VCaP (cell line): ENCODE measurements at regions not wholly inside any gene's neighbourhood (a gene's known extent, or its start where the extent isn't known, plus 50 kb on each side); places are given as distances from the start of the nearest gene placed in this dataset.
"Not testable (repeated sequence)": the region's sequence is repeated elsewhere in the genome, so short reads cannot be mapped to it uniquely, and the experiment has no call there.

ENCODE experiments used
- H3K27ac ChIP-seq: fragments of 450-650 bp; 2 replicates; pipeline ENCODE4 v1.5.1; 2017
- TF ChIP-seq, protein P1 (sequence below): fragments of 450-650 bp; conservative IDR thresholded peaks from 2 replicates; pipeline ENCODE4 v1.5.1; 2017; ENCODE audit warnings: mild to moderate bottlenecking, moderate library complexity

DNA sequence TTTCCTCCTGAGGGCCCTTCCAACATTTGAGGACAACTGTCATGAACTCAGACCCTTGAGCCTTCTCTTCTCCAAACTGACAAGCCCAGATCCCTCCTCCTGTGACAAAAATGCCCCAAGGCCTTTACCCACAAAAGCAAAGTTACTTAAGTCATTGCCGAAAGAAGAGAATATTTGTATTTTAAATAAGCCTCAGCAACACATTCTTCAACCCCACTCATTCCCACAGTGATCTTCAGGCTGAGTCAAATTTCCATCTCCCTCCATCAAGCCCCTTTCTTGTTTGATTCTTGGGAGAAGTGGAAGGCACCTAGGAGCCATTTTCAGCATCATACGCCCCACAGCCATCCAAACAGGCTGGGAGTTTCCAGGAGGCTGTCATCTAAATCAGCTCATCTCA lies 150.8 kb upstream of the PDE1C start:
- TF ChIP-seq, protein P1, sequence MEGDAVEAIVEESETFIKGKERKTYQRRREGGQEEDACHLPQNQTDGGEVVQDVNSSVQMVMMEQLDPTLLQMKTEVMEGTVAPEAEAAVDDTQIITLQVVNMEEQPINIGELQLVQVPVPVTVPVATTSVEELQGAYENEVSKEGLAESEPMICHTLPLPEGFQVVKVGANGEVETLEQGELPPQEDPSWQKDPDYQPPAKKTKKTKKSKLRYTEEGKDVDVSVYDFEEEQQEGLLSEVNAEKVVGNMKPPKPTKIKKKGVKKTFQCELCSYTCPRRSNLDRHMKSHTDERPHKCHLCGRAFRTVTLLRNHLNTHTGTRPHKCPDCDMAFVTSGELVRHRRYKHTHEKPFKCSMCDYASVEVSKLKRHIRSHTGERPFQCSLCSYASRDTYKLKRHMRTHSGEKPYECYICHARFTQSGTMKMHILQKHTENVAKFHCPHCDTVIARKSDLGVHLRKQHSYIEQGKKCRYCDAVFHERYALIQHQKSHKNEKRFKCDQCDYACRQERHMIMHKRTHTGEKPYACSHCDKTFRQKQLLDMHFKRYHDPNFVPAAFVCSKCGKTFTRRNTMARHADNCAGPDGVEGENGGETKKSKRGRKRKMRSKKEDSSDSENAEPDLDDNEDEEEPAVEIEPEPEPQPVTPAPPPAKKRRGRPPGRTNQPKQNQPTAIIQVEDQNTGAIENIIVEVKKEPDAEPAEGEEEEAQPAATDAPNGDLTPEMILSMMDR = no peak

DNA sequence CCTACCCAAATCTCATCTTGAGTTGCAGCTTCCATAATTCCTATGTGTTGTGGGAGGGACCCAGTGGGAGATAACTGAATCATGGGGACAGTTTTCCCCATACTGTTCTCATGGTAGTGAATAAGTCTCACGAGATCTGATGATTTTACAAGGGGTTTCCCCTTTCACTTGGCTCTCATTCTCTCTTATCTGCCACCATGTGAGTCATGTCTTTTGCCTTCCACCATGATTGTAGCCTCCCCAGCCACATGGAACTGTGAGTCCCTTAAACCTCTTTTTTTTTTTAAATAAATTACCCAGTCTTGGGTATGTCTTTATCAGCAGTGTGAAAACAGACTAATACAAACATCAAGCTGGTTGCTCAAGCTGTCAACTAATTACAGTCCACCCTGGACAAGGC lies 149.6 kb upstream of the PDE1C start:
- H3K27ac ChIP-seq = not testable (repeated sequence)

More for the DNA sequence above, 150.8 kb upstream of the PDE1C start:
- H3K27ac ChIP-seq = no peak overlapping the region

DNA sequence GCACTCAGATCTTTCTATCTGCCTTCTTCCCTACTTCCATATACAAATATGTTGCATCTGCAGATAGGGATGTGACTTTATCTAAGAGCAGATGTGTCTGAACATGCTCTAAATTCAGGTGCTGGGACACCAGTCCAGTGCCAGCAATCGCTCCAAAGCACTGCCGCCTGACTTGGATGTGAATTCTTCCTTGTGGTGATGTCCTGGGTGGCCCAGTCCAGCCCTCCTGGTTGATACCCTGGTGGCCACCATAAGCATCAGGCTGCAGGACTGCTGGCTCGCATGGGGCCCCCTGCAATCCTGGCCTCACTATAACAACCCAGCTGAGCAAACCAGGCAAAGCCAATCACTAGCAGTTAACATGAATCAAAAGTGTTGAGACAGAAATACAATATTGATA lies 149.2 kb upstream of the PDE1C start:
- TF ChIP-seq, protein P1 = no peak
- H3K27ac ChIP-seq = no peak overlapping the region

DNA sequence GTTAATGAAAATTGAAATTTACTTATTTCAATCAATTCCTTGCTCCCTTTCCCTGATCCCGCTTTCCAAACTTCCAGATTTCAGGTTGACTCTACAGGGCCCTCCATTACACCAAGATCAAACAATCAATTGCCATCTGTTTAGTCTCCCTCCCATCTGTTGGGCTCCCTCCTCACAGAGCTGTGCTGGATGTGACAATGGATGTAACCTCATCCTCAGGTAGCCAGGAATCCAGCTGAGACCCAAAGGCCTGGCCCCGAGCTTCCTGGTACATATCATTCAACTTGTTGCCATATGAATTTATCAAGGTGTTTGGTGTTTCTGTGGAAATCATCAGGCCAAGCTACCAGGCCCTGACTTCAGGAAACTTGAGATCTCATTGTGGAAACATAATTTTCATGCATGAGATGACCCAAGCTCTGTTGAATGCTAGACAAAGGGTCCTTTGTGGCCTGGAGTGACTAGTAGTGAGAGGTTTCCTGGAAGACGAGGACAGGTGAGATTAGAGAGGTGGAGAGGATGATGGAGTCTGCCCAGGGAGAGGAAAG lies 148.6 kb upstream of the PDE1C start:
- H3K27ac ChIP-seq = no peak overlapping the region
- TF ChIP-seq, protein P1 = no peak

DNA sequence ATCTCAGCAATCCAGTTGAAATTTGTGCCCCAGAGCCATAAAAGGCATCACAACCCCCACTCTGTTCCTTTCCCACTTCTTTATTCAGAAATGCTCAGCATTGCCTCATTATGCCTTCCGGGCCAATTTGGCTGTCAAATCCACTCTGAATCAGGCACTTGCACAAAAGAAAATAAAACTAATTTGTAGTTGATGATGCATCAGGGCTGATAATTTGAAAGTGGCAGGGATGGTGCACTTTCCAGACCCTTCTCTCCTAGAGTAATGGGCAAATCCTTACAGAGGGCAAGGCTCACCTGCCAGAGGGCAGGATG lies 147.9 kb upstream of the PDE1C start:
- TF ChIP-seq, protein P1 = no peak
- no peak overlapping the region for H3K27ac ChIP-seq

DNA sequence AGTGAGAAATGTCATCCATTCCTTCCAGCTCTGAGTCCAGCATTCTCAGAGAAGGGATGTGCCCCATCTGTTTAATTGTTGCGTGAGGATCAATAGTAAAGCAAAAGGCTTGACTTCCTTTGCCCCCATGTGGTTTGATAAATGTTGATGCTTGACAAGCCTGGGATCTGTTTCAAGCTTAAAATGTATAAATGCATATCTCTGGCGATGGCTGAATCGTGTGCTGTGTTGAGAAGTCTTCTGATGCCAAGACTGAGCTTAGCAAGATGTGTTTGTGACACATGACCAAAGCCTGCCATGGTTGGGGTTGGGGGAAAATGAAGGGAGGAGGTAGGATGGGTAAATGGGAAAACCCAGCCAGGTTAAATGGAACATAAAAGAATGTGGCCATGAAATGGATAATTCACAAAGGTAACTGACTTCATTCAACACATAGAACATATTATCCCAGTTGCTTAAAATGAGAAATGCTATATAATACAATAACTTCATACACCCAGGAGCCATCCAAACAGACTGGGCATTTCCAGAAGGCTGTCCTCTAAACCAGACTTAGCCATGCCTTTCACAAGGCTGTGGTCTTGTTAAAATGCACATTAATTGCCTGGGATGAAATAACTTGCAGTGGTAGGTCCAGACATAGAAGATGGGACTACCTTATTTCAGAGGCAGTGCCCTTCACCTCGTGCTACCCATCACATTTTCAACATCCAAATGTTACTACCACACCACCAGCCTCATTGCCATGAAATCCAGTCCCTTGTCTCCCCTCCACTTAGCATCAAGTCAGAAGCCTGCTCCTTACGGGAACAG lies 147.3 kb upstream of the PDE1C start:
- no peak overlapping the region for H3K27ac ChIP-seq
- TF ChIP-seq, protein P1 = no peak

DNA sequence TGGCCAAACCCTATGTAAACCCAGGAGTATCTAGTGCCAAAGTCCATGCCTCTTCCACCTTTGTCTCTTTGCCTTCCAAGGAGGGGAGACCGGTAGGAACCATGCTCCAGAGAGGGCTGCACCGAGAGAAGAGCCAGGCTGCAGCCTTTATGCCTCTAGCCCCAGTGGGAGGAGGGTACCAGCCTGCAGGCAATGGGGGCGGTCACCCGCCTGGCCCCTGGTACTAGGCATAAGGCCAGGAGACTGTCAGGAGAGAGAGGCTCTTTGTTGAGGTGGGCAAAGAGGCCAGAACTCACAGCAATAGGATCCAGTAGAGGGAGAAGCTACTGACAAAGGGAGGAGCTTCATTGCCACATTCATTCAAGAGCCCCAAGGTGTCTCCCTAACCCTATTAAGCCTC lies 146.6 kb upstream of the PDE1C start:
- H3K27ac ChIP-seq = no peak overlapping the region
- TF ChIP-seq, protein P1 = no peak

DNA sequence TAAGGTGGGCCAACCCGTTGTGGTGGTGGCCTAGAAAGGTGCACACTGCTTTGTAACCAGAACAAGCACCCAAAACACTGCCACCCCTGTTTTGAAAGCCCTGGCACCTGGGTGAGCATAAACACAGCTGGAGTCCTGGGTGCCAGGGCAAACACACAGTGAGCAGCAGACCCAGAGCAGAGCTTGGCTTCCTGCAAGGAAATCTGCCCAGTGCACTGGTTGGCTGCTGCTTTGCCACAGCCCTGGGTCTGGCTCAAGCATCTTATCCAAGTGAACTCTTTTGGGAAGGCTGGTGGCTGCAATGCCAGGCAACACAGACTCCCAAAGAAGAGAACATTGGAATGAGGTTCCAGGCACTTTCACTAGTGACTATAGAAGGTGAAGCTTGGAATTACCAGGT lies 145.5 kb upstream of the PDE1C start:
- no peak overlapping the region for H3K27ac ChIP-seq
- TF ChIP-seq, protein P1 = no peak
